ENCODE measurements at regions not wholly inside any gene's neighbourhood (a gene's known extent, or its start where the extent isn't known, plus 50 kb on each side); places are given as distances from the start of the nearest gene placed in this dataset.

DNA sequence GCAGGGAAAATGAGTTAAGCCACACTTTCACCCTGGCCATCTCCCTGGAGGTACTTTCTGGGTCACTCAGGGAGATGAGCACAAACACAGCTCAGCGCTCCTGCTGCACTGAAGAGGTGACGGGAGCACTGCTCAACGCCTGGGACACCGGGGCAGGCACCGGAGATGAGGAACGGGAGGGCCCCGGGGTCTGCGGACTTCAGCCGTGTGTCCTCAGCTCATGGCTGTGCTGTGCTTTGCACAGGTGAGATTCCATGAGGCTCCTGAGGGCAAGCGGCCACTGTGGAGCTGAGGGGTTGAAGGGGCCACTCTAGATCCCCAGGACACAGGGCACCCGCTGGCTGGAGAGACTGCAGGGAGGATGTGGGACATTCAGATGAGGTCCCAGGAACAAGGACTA is 234.2 kb upstream of the EXOC2 start:
- TF ChIP-seq EZH2phosphoT487 (IDR thresholded peaks at IDR 0.05; ENCODE audit: insufficient read depth, low read depth), result no peak
- TF ChIP-seq EZH2 (IDR thresholded peaks at IDR 0.05; ENCODE audit: insufficient read depth, poor library complexity, severe bottlenecking), result no peak

Data from GM23248 (cell line).